Osteoblast (primary cell): ENCODE measurements at regions not wholly inside any gene's neighbourhood (a gene's known extent, or its start where the extent isn't known, plus 50 kb on each side); places are given as distances from the start of the nearest gene placed in this dataset.

Source experiments
- DNase-seq: peaks from one replicate; pipeline ENCODE4 v3.0.0; 2011; ENCODE audit warnings: low spot score, mixed read lengths; ENCODE audit not compliant: insufficient read length; ENCODE audit errors: missing footprints
- H2AFZ ChIP-seq: 2 replicates; pipeline ENCODE4 v1.6.0; 2011; ENCODE audit warnings: mild to moderate bottlenecking, low read length
- H3K27ac ChIP-seq: 2 replicates; pipeline ENCODE4 v1.5.1; 2011; ENCODE audit warnings: mild to moderate bottlenecking, low read depth, low read length, moderate library complexity
- H3K27me3 ChIP-seq: 2 replicates; pipeline ENCODE4 v1.6.0; 2012; ENCODE audit warnings: mild to moderate bottlenecking, control low read depth, inconsistent platforms, low read length, moderate library complexity; ENCODE audit not compliant: insufficient read depth
- H3K36me3 ChIP-seq: 2 replicates; pipeline ENCODE4 v1.5.1; 2011; ENCODE audit warnings: mild to moderate bottlenecking, low read length, control low read depth, moderate library complexity; ENCODE audit not compliant: insufficient read depth
- H3K4me1 ChIP-seq: 2 replicates; pipeline ENCODE4 v1.5.1; 2011; ENCODE audit warnings: mild to moderate bottlenecking, low read length, control low read depth, moderate library complexity; ENCODE audit not compliant: insufficient read depth
- H3K4me2 ChIP-seq: 2 replicates; pipeline ENCODE4 v1.6.0; 2011; ENCODE audit warnings: mild to moderate bottlenecking, low read length; ENCODE audit not compliant: insufficient read depth
- H3K4me3 ChIP-seq: fragments of 200-600 bp; sonication (generic); 3 replicates; pipeline ENCODE4 v1.5.1; 2012; ENCODE audit warnings: mild to moderate bottlenecking, low read length, inconsistent platforms; ENCODE audit not compliant: insufficient read depth
- H3K79me2 ChIP-seq: 2 replicates; pipeline ENCODE4 v1.6.0; 2012; ENCODE audit warnings: mild to moderate bottlenecking, low read length, control low read depth, inconsistent platforms; ENCODE audit not compliant: insufficient read depth
- H3K9me3 ChIP-seq: 2 replicates; pipeline ENCODE4 v1.5.1; 2011; ENCODE audit warnings: low read depth, low read length, control low read depth
- H4K20me1 ChIP-seq: 2 replicates; pipeline ENCODE4 v1.6.0; 2012; ENCODE audit warnings: mild to moderate bottlenecking, low read length, control low read depth; ENCODE audit not compliant: insufficient read depth
- TF ChIP-seq, protein P1 (sequence below): IDR thresholded peaks from 2 replicates; pipeline ENCODE4 v1.5.1; 2011; ENCODE audit warnings: mild to moderate bottlenecking, low read depth, low read length, moderate library complexity; ENCODE audit errors: extremely low read depth

DNA sequence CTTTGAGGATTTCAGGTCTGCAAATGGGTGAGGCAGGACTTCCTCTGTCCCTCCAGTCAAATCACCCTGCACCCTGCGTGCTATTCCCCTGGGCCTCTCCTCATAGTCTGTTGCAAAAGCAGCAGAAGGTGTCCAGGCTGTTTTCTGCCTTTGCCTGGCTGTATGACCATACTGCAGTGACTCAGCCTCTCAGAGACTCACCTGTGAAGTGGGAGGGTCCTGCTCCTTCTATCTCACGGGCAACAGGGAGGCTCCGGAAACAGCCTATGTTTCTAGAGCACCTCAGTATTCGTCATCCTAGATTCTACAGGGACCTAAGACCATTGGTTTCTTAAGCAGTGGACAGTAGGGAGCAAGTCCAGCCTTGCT lies 216.4 kb downstream of the TLE3 start:
- Histone ChIP-seq H3K4me2 (no peak overlapping the region), H3K4me1 (no peaks in the 10 kb centered on the region), H4K20me1 (no peaks in the 10 kb centered on the region), H3K36me3 (no peaks in the 10 kb centered on the region), H3K27me3 (peaks cover 16% of the 10 kb centered on the region), H3K79me2 (no peaks in the 10 kb centered on the region), H3K4me3 (no peak overlapping the region), H3K9me3 (peaks cover 2% of the 10 kb centered on the region), H3K27ac (no peak overlapping the region), H2AFZ (no peak overlapping the region)
- no peak for DNase-seq
- TF ChIP-seq, protein P1, sequence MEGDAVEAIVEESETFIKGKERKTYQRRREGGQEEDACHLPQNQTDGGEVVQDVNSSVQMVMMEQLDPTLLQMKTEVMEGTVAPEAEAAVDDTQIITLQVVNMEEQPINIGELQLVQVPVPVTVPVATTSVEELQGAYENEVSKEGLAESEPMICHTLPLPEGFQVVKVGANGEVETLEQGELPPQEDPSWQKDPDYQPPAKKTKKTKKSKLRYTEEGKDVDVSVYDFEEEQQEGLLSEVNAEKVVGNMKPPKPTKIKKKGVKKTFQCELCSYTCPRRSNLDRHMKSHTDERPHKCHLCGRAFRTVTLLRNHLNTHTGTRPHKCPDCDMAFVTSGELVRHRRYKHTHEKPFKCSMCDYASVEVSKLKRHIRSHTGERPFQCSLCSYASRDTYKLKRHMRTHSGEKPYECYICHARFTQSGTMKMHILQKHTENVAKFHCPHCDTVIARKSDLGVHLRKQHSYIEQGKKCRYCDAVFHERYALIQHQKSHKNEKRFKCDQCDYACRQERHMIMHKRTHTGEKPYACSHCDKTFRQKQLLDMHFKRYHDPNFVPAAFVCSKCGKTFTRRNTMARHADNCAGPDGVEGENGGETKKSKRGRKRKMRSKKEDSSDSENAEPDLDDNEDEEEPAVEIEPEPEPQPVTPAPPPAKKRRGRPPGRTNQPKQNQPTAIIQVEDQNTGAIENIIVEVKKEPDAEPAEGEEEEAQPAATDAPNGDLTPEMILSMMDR, result no peak

DNA sequence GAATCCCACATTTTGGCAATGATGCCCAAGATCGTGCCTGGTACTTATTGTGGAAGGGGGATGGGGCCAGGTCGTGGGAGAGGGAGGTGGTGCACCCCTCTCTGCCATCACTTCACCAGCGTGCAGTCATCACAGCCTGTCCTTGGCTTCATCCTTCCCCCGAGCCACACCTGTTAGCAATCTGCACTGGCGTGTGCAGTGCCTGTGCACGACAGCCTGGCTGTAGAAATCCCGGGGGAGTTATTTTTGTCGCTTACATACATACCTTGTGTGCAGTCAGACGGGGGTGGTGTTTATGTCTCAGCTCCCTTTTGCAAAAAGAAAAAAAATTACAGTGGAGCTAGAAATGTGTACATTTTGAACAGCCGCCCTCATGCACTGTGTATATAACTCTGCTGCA lies 216.0 kb downstream of the TLE3 start:
- peaks cover 2% of the 10 kb centered on the region for H3K9me3 ChIP-seq
- H3K36me3 ChIP-seq, result no peaks in the 10 kb centered on the region
- no peak overlapping the region for H2AFZ ChIP-seq
- no peaks in the 10 kb centered on the region for H3K79me2 ChIP-seq
- no peak overlapping the region for H3K4me2 ChIP-seq
- TF ChIP-seq, protein P1, result no peak
- no peak for DNase-seq
- no peak overlapping the region for H3K27ac ChIP-seq
- no peaks in the 10 kb centered on the region for H3K4me1 ChIP-seq
- H3K4me3 ChIP-seq, result no peak overlapping the region
- H3K27me3 ChIP-seq, result peaks cover 16% of the 10 kb centered on the region
- no peaks in the 10 kb centered on the region for H4K20me1 ChIP-seq

DNA sequence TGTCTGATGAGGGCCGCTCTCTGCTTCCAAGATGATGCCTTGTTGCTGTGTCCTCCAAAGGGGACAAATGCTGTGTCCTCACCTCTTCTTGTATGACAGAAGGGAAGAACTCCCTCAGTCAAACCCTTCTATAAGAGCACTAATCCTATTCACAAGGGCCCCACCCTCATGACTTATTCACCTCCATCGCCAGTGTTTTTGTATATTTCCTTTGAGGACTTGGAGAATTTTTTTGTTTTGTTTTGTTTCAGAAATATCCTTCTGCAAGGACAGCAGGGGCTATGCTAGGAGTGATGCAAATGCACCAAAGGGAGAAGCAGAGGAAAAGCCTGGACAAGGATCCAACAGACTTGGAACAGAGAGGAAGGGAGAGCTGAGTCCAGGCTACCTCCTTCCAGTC lies 214.4 kb downstream of the TLE3 start:
- Histone ChIP-seq H4K20me1 (no peaks in the 10 kb centered on the region), H3K4me2 (no peak overlapping the region), H3K27me3 (peaks cover 28% of the 10 kb centered on the region), H3K4me3 (no peak overlapping the region), H2AFZ (no peak overlapping the region), H3K36me3 (no peaks in the 10 kb centered on the region), H3K4me1 (no peaks in the 10 kb centered on the region), H3K27ac (no peak overlapping the region), H3K79me2 (no peaks in the 10 kb centered on the region), H3K9me3 (peaks cover 2% of the 10 kb centered on the region)
- no peak for DNase-seq
- TF ChIP-seq, protein P1, result no peak

DNA sequence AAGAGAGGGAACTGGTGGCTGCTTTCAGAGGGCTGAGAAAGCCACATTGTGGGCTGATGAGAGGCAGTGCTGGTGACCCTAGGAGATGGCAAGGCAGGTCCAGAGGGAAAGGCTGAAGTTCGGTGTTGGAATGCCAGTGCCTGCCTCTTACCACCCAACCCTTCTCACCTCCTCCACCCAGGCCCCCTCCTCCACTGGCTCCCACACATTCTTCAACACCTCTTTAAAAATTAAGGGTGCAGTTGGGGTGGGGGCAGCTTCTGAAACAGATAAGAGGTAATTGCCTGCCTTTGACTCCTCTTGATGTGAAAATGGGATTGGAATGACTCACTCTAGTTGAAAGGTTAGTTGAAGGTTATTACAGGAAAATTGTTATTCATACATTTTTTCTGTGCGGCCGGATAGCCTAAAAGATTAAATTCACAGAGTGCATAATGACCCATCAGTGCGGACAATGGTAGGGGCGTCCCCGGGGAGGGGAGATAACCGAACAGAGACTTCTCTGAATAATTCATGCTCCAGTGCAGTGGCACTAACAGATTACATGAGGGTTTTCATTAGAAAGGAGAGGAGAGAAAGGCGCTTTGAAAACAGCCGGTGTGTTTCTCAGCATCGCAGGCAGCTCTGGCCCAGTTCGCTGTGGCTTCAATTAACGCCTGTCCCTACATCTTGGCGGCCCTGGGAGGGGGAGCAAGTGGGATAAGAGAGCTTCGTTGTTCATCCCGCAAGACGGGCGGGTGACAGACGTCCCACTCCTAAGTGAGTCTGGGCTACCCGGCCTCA lies 212.4 kb downstream of the TLE3 start:
- H3K27me3 ChIP-seq, result peaks cover 39% of the 10 kb centered on the region
- H3K27ac ChIP-seq, result no peak overlapping the region
- no peak overlapping the region for H3K4me2 ChIP-seq
- H3K9me3 ChIP-seq, result peaks cover 2% of the 10 kb centered on the region
- H3K4me3 ChIP-seq, result no peak overlapping the region
- H2AFZ ChIP-seq, result no peak overlapping the region
- no peaks in the 10 kb centered on the region for H3K36me3 ChIP-seq
- no peaks in the 10 kb centered on the region for H3K79me2 ChIP-seq
- H4K20me1 ChIP-seq, result no peaks in the 10 kb centered on the region
- H3K4me1 ChIP-seq, result no peaks in the 10 kb centered on the region
- TF ChIP-seq, protein P1, result no peak
- DNase-seq, result no peak
